ENCODE measurements at regions not wholly inside any gene's neighbourhood (a gene's known extent, or its start where the extent isn't known, plus 50 kb on each side); places are given as distances from the start of the nearest gene placed in this dataset.

DNA sequence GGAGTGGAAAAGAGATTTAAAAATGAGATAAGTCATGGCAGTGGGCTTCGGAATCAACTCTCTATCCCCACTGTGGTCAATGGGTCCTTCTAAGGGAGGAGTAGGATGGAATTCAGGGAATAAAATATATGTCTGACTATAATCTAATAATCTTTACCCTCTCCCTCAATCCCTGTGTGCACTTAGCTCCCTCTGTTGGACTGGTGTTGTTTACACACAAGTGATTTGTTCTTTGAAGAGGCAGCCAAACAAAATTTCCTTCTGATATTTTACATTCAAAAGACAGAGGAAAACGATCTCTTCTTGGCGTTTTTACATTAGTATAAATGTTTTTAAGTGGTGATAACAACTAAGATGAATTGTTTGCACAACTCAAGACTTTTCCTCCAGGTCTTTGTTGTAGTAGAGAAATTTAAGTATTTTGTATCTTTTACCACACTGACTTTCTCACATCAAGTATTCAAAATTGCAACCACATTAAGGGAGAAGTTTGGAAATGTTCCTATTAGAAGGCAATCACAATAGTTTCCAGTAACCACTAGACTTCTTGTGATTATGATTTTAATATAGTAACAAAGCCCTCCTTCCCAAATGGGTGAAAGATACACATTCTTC, 317.8 kb downstream of the CENPW start:
- H3K79me2 ChIP-seq (ENCODE audit: low read length): no peaks in the 10 kb centered on the region
- no peaks in the 10 kb centered on the region for H4K20me1 ChIP-seq (ENCODE audit: insufficient read depth, low read length)
- H3K36me3 ChIP-seq (replicated peaks; ENCODE audit: insufficient read depth, low read length): no peaks in the 10 kb centered on the region
- no peak overlapping the region for H3K4me3 ChIP-seq (ENCODE audit: low read length)
- H2AFZ ChIP-seq (ENCODE audit: low read length): no peak overlapping the region
- H3K4me1 ChIP-seq (ENCODE audit: low read length): no peaks in the 10 kb centered on the region
- peak; percentile 41 for DNase-seq
- no peak overlapping the region for H3K4me2 ChIP-seq (ENCODE audit: low read depth, low read length)
- no peaks in the 10 kb centered on the region for H3K27me3 ChIP-seq (replicated peaks; ENCODE audit: insufficient read depth, low read length)
- no peak overlapping the region for H3K27ac ChIP-seq (ENCODE audit: low read length)
- no peaks in the 10 kb centered on the region for H3K9me3 ChIP-seq (replicated peaks; ENCODE audit: insufficient read depth, low read length)
- TF ChIP-seq EZH2 (optimal IDR thresholded peaks at IDR 0.05; ENCODE audit: low read depth, low read length) (no peak), CTCF (IDR thresholded peaks at IDR 0.05; ENCODE audit: low read length) (peak; percentile 57)
- no peak overlapping the region for H3K9ac ChIP-seq (ENCODE audit: low read length)
- H3F3A ChIP-seq (ENCODE audit: insufficient read depth, low read length): no peaks in the 10 kb centered on the region
- H3K9me2 ChIP-seq (replicated peaks; ENCODE audit: insufficient read depth, low read length): no peaks in the 10 kb centered on the region

DNA sequence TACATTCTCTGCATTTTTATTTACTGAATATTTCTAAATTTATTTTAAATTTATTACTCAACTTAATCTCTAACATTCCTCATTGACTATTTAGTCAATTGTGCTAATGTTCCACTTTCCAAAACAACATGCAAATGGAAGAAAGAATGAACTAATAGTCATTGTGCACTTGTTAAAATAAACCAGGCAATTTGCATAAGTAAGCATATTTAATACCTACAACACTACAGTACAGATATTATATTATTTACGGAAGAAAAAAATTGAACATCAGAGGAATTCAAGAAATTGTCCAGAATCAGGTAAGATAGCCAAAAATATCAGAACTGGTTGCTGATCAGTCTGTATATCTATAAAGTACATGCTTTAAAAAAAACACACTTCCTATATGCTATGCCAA, 320.5 kb downstream of the CENPW start:
- H3K27me3 ChIP-seq (replicated peaks; ENCODE audit: insufficient read depth, low read length): no peaks in the 10 kb centered on the region
- no peaks in the 10 kb centered on the region for H3K9me3 ChIP-seq (replicated peaks; ENCODE audit: insufficient read depth, low read length)
- no peaks in the 10 kb centered on the region for H3K9me2 ChIP-seq (replicated peaks; ENCODE audit: insufficient read depth, low read length)
- no peaks in the 10 kb centered on the region for H3K36me3 ChIP-seq (replicated peaks; ENCODE audit: insufficient read depth, low read length)
- TF ChIP-seq CTCF (IDR thresholded peaks at IDR 0.05; ENCODE audit: low read length) (no peak), EZH2 (optimal IDR thresholded peaks at IDR 0.05; ENCODE audit: low read depth, low read length) (no peak), EZH2phosphoT487 (IDR thresholded peaks at IDR 0.05; ENCODE audit: low read length) (no peak)
- no peak overlapping the region for H3K27ac ChIP-seq (ENCODE audit: low read length)
- no peak overlapping the region for H3K4me2 ChIP-seq (ENCODE audit: low read depth, low read length)
- H3K4me3 ChIP-seq (ENCODE audit: low read length): no peak overlapping the region
- H4K20me1 ChIP-seq (ENCODE audit: insufficient read depth, low read length): no peaks in the 10 kb centered on the region
- no peaks in the 10 kb centered on the region for H3F3A ChIP-seq (ENCODE audit: insufficient read depth, low read length)
- H2AFZ ChIP-seq (ENCODE audit: low read length): no peak overlapping the region
- DNase-seq: no peak
- H3K79me2 ChIP-seq (ENCODE audit: low read length): no peaks in the 10 kb centered on the region
- H3K9ac ChIP-seq (ENCODE audit: low read length): no peak overlapping the region
- H3K4me1 ChIP-seq (ENCODE audit: low read length): no peaks in the 10 kb centered on the region

DNA sequence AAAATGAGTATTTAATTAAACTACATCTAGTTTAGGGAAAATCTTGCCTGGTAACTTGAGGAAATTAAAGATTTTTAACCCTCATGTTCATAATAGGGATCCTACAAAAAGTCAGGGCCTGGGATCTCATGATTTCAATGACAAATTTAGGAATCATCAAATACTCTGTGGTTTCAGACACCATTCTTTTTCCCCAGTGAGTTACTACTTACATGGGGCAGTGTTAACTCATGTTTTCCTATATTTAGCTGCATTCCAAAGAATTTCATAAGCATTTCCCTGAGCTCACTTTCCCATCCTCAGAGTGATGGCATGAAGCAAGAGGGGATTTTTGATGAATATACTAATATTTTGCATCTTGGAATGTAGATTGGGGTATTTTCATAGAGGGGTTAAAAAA, 321.7 kb downstream of the CENPW start:
- no peak overlapping the region for H3K4me3 ChIP-seq (ENCODE audit: low read length)
- TF ChIP-seq CTCF (IDR thresholded peaks at IDR 0.05; ENCODE audit: low read length) (no peak), EZH2 (optimal IDR thresholded peaks at IDR 0.05; ENCODE audit: low read depth, low read length) (no peak)
- H2AFZ ChIP-seq (ENCODE audit: low read length): no peak overlapping the region
- H3K9ac ChIP-seq (ENCODE audit: low read length): no peak overlapping the region
- no peak overlapping the region for H3K4me2 ChIP-seq (ENCODE audit: low read depth, low read length)
- no peaks in the 10 kb centered on the region for H3K79me2 ChIP-seq (ENCODE audit: low read length)
- no peaks in the 10 kb centered on the region for H3K4me1 ChIP-seq (ENCODE audit: low read length)
- no peaks in the 10 kb centered on the region for H3K9me3 ChIP-seq (replicated peaks; ENCODE audit: insufficient read depth, low read length)
- H3F3A ChIP-seq (ENCODE audit: insufficient read depth, low read length): no peaks in the 10 kb centered on the region
- H3K36me3 ChIP-seq (replicated peaks; ENCODE audit: insufficient read depth, low read length): no peaks in the 10 kb centered on the region
- H3K9me2 ChIP-seq (replicated peaks; ENCODE audit: insufficient read depth, low read length): no peaks in the 10 kb centered on the region
- no peak overlapping the region for H3K27ac ChIP-seq (ENCODE audit: low read length)
- H3K27me3 ChIP-seq (replicated peaks; ENCODE audit: insufficient read depth, low read length): no peaks in the 10 kb centered on the region
- DNase-seq: no peak
- no peaks in the 10 kb centered on the region for H4K20me1 ChIP-seq (ENCODE audit: insufficient read depth, low read length)
